ENCODE measurements at regions not wholly inside any gene's neighbourhood (a gene's known extent, or its start where the extent isn't known, plus 50 kb on each side); places are given as distances from the start of the nearest gene placed in this dataset.

DNA sequence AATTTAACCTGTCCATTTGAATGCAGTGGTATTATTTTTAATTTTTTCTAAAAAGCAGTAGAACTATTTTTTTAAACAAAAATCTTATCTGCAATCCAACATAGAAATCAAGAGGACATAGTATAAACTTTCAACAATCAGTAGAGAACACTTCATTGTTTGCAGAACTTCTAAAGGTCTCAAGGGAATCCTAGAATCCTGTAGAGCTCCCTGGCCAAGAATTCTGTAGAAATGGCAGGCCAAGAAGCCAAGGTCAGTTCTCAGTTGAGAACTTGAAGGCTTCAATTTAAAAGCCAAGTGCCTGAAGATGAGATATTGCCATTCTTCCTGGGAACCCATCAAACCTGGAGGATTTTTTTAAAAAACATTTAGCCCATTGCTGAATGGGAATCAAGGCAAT lies 199.2 kb upstream of the KLF4 start:
- intact Hi-C loops (cut with DNase I; ENCODE audit: low total_unique reads): no loop called here
- Histone ChIP-seq H3K27me3 (no peaks in the 10 kb centered on the region), H3K36me3 (no peaks in the 10 kb centered on the region), H3K9me3 (peaks cover 0 to 4% (median 2%) of the 10 kb centered on the region in 4 donors), H3K4me1 (peaks cover 0 to 3% (median 0%) of the 10 kb centered on the region in 4 donors), H3K4me3 (no peak overlapping the region), H3K27ac (no peak overlapping the region)
- no peak for DNase-seq
- TF ChIP-seq, protein P1, sequence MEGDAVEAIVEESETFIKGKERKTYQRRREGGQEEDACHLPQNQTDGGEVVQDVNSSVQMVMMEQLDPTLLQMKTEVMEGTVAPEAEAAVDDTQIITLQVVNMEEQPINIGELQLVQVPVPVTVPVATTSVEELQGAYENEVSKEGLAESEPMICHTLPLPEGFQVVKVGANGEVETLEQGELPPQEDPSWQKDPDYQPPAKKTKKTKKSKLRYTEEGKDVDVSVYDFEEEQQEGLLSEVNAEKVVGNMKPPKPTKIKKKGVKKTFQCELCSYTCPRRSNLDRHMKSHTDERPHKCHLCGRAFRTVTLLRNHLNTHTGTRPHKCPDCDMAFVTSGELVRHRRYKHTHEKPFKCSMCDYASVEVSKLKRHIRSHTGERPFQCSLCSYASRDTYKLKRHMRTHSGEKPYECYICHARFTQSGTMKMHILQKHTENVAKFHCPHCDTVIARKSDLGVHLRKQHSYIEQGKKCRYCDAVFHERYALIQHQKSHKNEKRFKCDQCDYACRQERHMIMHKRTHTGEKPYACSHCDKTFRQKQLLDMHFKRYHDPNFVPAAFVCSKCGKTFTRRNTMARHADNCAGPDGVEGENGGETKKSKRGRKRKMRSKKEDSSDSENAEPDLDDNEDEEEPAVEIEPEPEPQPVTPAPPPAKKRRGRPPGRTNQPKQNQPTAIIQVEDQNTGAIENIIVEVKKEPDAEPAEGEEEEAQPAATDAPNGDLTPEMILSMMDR (IDR thresholded peaks at IDR 0.05): no peak
- TF ChIP-seq POLR2AphosphoS5 (IDR thresholded peaks at IDR 0.05) (no peak), EP300 (IDR thresholded peaks at IDR 0.05) (no peak), POLR2A (IDR thresholded peaks at IDR 0.05) (no peak)

DNA sequence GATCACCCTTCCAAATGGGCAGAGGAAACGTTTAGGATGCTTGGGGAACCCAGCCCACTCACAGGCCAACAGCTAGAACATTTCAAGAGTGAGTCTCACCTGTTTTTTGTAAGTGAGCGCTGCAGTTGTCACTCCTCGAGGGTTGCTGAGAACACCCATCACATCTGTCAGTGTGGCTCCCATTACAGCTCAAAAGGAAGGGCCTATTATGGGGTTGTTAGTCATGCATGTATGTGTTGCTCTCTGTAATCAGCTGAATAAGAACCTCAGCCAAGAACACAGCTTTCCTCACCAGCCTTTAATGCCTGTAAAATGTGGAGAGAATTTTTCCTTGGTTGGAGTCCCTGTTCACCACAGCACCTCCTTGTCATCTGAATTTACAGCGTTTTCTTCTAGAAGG lies 196.3 kb upstream of the KLF4 start:
- H3K4me3 ChIP-seq: no peak overlapping the region
- H3K9me3 ChIP-seq: peaks cover 0 to 4% (median 2%) of the 10 kb centered on the region in 4 donors
- 76 to 87% (median 79%) methylated on average over 4 of the region's 4 CpGs for WGBS, 5 donors
- no peak for TF ChIP-seq POLR2A (IDR thresholded peaks at IDR 0.05)
- TF ChIP-seq EP300 (IDR thresholded peaks at IDR 0.05): no peak
- no peak for TF ChIP-seq POLR2AphosphoS5 (IDR thresholded peaks at IDR 0.05)
- TF ChIP-seq, protein P1 (IDR thresholded peaks at IDR 0.05): no peak
- intact Hi-C loops (cut with DNase I; ENCODE audit: low total_unique reads): no loop called here
- H3K27me3 ChIP-seq: no peaks in the 10 kb centered on the region
- H3K36me3 ChIP-seq: no peaks in the 10 kb centered on the region
- no peak for DNase-seq
- no peak overlapping the region for H3K27ac ChIP-seq
- peaks cover 0 to 3% (median 0%) of the 10 kb centered on the region in 4 donors for H3K4me1 ChIP-seq

DNA sequence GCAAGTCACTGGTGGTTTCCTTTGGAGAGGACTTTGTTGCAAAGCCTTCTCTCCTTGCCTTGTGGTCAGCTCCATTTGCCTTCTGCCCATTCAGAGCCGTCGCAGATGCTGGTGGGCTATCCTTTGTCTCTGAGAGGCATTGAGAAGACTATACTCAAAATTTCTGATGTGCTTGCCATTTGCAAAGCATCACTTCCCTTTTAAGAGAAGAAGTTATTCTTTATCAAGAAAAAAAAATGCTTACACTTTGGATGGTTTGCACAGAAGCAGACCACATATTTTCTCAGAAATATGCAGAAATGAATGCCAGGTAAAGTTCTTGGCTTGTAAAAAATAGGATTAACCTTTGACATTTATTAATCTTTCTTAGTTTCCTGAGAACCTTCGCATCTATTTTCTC lies 195.8 kb upstream of the KLF4 start:
- no peaks in the 10 kb centered on the region for H3K27me3 ChIP-seq
- no peak overlapping the region for H3K4me3 ChIP-seq
- peaks cover 0 to 4% (median 2%) of the 10 kb centered on the region in 4 donors for H3K9me3 ChIP-seq
- TF ChIP-seq, protein P1 (IDR thresholded peaks at IDR 0.05): no peak
- TF ChIP-seq POLR2AphosphoS5 (IDR thresholded peaks at IDR 0.05) (no peak), POLR2A (IDR thresholded peaks at IDR 0.05) (no peak), EP300 (IDR thresholded peaks at IDR 0.05) (no peak)
- no peaks in the 10 kb centered on the region for H3K36me3 ChIP-seq
- H3K27ac ChIP-seq: no peak overlapping the region
- peaks cover 0 to 3% (median 0%) of the 10 kb centered on the region in 4 donors for H3K4me1 ChIP-seq
- WGBS, 5 donors: 80 to 93% (median 89%) methylated on average over 3 of the region's 3 CpGs
- intact Hi-C loops (cut with DNase I; ENCODE audit: low total_unique reads): no loop called here
- DNase-seq: no peak

DNA sequence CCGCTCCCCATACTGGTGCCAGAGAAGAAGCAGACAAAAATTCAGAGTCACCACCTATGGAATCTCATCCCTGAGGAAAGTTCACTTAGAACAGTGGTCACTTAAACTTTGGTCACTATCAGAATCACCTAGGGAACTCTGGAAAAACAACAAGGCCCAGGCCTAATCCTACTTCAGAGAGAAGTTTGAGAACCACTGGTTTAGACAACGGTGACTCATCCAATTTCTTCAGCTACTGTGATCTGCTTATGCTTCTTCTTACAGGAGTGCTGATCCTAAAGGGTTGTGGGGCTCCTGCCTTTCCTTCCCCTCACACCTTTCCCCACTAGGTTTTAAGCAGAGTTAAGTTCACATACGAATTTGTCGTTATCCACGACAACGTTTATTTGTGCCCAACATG lies 194.7 kb upstream of the KLF4 start:
- H3K27ac ChIP-seq: peak overlapping the region in 1 of 5 donors; percentile 4
- intact Hi-C loops (cut with DNase I; ENCODE audit: low total_unique reads): no loop called here
- H3K4me1 ChIP-seq: peaks cover 0 to 3% (median 0%) of the 10 kb centered on the region in 4 donors
- 85 to 93% (median 89%) methylated on average over 6 of the region's 6 CpGs for WGBS, 5 donors
- H3K9me3 ChIP-seq: peaks cover 0 to 3% (median under 1%) of the 10 kb centered on the region in 4 donors
- H3K4me3 ChIP-seq: no peak overlapping the region
- TF ChIP-seq EP300 (IDR thresholded peaks at IDR 0.05) (no peak), POLR2A (IDR thresholded peaks at IDR 0.05) (no peak), POLR2AphosphoS5 (IDR thresholded peaks at IDR 0.05) (no peak)
- TF ChIP-seq, protein P1 (IDR thresholded peaks at IDR 0.05): no peak
- no peak for DNase-seq
- H3K36me3 ChIP-seq: no peaks in the 10 kb centered on the region
- no peaks in the 10 kb centered on the region for H3K27me3 ChIP-seq
